ENCODE measurements at regions not wholly inside any gene's neighbourhood (a gene's known extent, or its start where the extent isn't known, plus 50 kb on each side); places are given as distances from the start of the nearest gene placed in this dataset.
"Not testable (repeated sequence)": the region's sequence is repeated elsewhere in the genome, so short reads cannot be mapped to it uniquely, and the experiment has no call there.

- intact Hi-C loops (cut with DNase I): no loop called here
Observed at GRCh38 chr6:128586095-128586494, 65.7 kb upstream of the PTPRK start.

GRCh38 chr6:128580224-128581110 lies 60.1 kb upstream of the PTPRK start:
- DNase-seq (ENCODE audit: extremely low spot score): no peak
- Histone ChIP-seq H3K27ac (replicated peaks in 1 of 4) (no peak overlapping the region), H3K4me1 (no peaks in the 10 kb centered on the region), H3K27me3 (no peaks in the 10 kb centered on the region), H3K4me3 (no peak overlapping the region), H3K9me3 (no peaks in the 10 kb centered on the region), H3K36me3 (no peaks in the 10 kb centered on the region)
- intact Hi-C loops (cut with DNase I): no loop called here
- TF ChIP-seq CTCF (IDR thresholded peaks at IDR 0.05) (no peak), POLR2AphosphoS5 (IDR thresholded peaks at IDR 0.05) (no peak), POLR2A (IDR thresholded peaks at IDR 0.05; ENCODE audit: low read depth) (no peak), EP300 (IDR thresholded peaks at IDR 0.05) (no peak)
- WGBS: 97% methylated on average over 41 of the region's 41 CpGs

More at GRCh38 chr6:128586095-128586494, 65.7 kb upstream of the PTPRK start:
- H3K4me3 ChIP-seq: no peak overlapping the region
- no peaks in the 10 kb centered on the region for H3K4me1 ChIP-seq
- no peaks in the 10 kb centered on the region for H3K27me3 ChIP-seq
- WGBS: 86% methylated on average over 1 of the region's 1 CpG
- H3K36me3 ChIP-seq: no peaks in the 10 kb centered on the region
- no peak overlapping the region for H3K27ac ChIP-seq (replicated peaks in 1 of 4)
- no peaks in the 10 kb centered on the region for H3K9me3 ChIP-seq
- TF ChIP-seq CTCF (IDR thresholded peaks at IDR 0.05) (no peak), EP300 (IDR thresholded peaks at IDR 0.05) (no peak), POLR2AphosphoS5 (IDR thresholded peaks at IDR 0.05) (no peak), POLR2A (IDR thresholded peaks at IDR 0.05; ENCODE audit: low read depth) (no peak)
- no peak for DNase-seq (ENCODE audit: extremely low spot score)

- intact Hi-C loops (cut with DNase I); H3K36me3 ChIP-seq; DNase-seq (ENCODE audit: extremely low spot score); H3K4me3 ChIP-seq; H3K27ac ChIP-seq (replicated peaks in 1 of 4); H3K27me3 ChIP-seq; H3K9me3 ChIP-seq; H3K4me1 ChIP-seq: not testable (repeated sequence)
- 93% methylated on average over 5 of the region's 5 CpGs for WGBS
Observed at GRCh38 chr6:128575254-128575653, 54.9 kb upstream of the PTPRK start.

GRCh38 chr6:128574402-128574801 lies 54.0 kb upstream of the PTPRK start:
- Histone ChIP-seq H3K9me3 (no peaks in the 10 kb centered on the region), H3K36me3 (no peaks in the 10 kb centered on the region), H3K27me3 (no peaks in the 10 kb centered on the region), H3K4me1 (peaks cover 0 to 10% (median 6%) of the 10 kb centered on the region in 4 donors), H3K27ac (replicated peaks in 1 of 4) (no peak overlapping the region), H3K4me3 (no peak overlapping the region)
- no peak for DNase-seq (ENCODE audit: extremely low spot score)
- intact Hi-C loops (cut with DNase I): no loop called here
- TF ChIP-seq POLR2AphosphoS5 (IDR thresholded peaks at IDR 0.05): no peak
- TF ChIP-seq CTCF (IDR thresholded peaks at IDR 0.05): no peak
- no peak for TF ChIP-seq EP300 (IDR thresholded peaks at IDR 0.05)
- no peak for TF ChIP-seq POLR2A (IDR thresholded peaks at IDR 0.05; ENCODE audit: low read depth)

GRCh38 chr6:128573036-128573435 lies 52.6 kb upstream of the PTPRK start:
- no peak overlapping the region for H3K27ac ChIP-seq (replicated peaks in 1 of 4)
- H3K4me3 ChIP-seq: no peak overlapping the region
- H3K9me3 ChIP-seq: no peaks in the 10 kb centered on the region
- H3K27me3 ChIP-seq: no peaks in the 10 kb centered on the region
- no peak for TF ChIP-seq EP300 (IDR thresholded peaks at IDR 0.05)
- no peak for TF ChIP-seq POLR2AphosphoS5 (IDR thresholded peaks at IDR 0.05)
- no peak for TF ChIP-seq CTCF (IDR thresholded peaks at IDR 0.05)
- TF ChIP-seq POLR2A (IDR thresholded peaks at IDR 0.05; ENCODE audit: low read depth): no peak
- H3K36me3 ChIP-seq: no peaks in the 10 kb centered on the region
- no peak for DNase-seq (ENCODE audit: extremely low spot score)
- peaks cover 0 to 10% (median 6%) of the 10 kb centered on the region in 4 donors for H3K4me1 ChIP-seq
- 98% methylated on average over 8 of the region's 8 CpGs for WGBS
- intact Hi-C loops (cut with DNase I): no loop called here

All from esophagus muscularis mucosa (tissue), 4 donors.